ENCODE measurements at regions not wholly inside any gene's neighbourhood (a gene's known extent, or its start where the extent isn't known, plus 50 kb on each side); places are given as distances from the start of the nearest gene placed in this dataset.

- TF ChIP-seq CTCF (IDR thresholded peaks at IDR 0.05; ENCODE audit: low read depth, low read length, missing control alignments) = no peak
- H3K4me3 ChIP-seq (ENCODE audit: low read depth, low read length) = no peak overlapping the region
- no peak for DNase-seq (ENCODE audit: low read depth)
These were observed 747.3 kb upstream of the CELF2 start for GRCh38 chr10:10270126-10271050.

GRCh38 chr10:10271639-10272192 lies 746.0 kb upstream of the CELF2 start:
- no peak for TF ChIP-seq CTCF (IDR thresholded peaks at IDR 0.05; ENCODE audit: low read depth, low read length, missing control alignments)
- no peak for DNase-seq (ENCODE audit: low read depth)

GRCh38 chr10:10273661-10274060 lies 744.0 kb upstream of the CELF2 start:
- no peak overlapping the region for H3K4me3 ChIP-seq (ENCODE audit: low read depth, low read length)
- TF ChIP-seq CTCF (IDR thresholded peaks at IDR 0.05; ENCODE audit: low read depth, low read length, missing control alignments) = no peak
- no peak for DNase-seq (ENCODE audit: low read depth)

More at GRCh38 chr10:10271639-10272192, 746.0 kb upstream of the CELF2 start:
- H3K4me3 ChIP-seq (ENCODE audit: low read depth, low read length) = no peak overlapping the region

GRCh38 chr10:10279906-10280305 lies 737.8 kb upstream of the CELF2 start:
- no peak for TF ChIP-seq CTCF (IDR thresholded peaks at IDR 0.05; ENCODE audit: low read depth, low read length, missing control alignments)
- no peak for DNase-seq (ENCODE audit: low read depth)
- no peak overlapping the region for H3K4me3 ChIP-seq (ENCODE audit: low read depth, low read length)

GRCh38 chr10:10292501-10292900 lies 725.2 kb upstream of the CELF2 start:
- TF ChIP-seq CTCF (IDR thresholded peaks at IDR 0.05; ENCODE audit: low read depth, low read length, missing control alignments) = no peak
- no peak overlapping the region for H3K4me3 ChIP-seq (ENCODE audit: low read depth, low read length)
- no peak for DNase-seq (ENCODE audit: low read depth)

GRCh38 chr10:10293041-10293440 lies 724.6 kb upstream of the CELF2 start:
- no peak overlapping the region for H3K4me3 ChIP-seq (ENCODE audit: low read depth, low read length)
- no peak for TF ChIP-seq CTCF (IDR thresholded peaks at IDR 0.05; ENCODE audit: low read depth, low read length, missing control alignments)
- DNase-seq (ENCODE audit: low read depth) = no peak
